K562 (cell line): ENCODE measurements at regions not wholly inside any gene's neighbourhood (a gene's known extent, or its start where the extent isn't known, plus 50 kb on each side); places are given as distances from the start of the nearest gene placed in this dataset.
A peak's percentile ranks its signal among the peaks of the same experiment; 100 is the strongest.

Source experiments
- ATAC-seq: fragments of 200-7000 bp; cut with Tn5 transposase; 3 replicates; pipeline ENCODE4 v1.9.1; 2020; ENCODE audit warnings: moderate library complexity
- BruUV-seq: library from RNA; stranded (reverse); fragments of 400-500 nt; replicated peaks from 2 replicates; lab custom pipeline; 2021; lab: Mats Ljungman, UMichigan
- CTCF ChIA-PET: fragments of 300-600 bp; formaldehyde crosslinking; extraction: SDS; loops from one replicate; lab custom pipeline; 2021; ENCODE audit warnings: low intra/inter-chr PET ratio; lab: Yijun Ruan, JAX
- POLR2A ChIA-PET: fragments of 300-600, 350-650 bp; sonication (Branson Sonifier 250); formaldehyde crosslinking; extraction: SDS; loops from one replicate; lab custom pipeline; 2021; ENCODE audit warnings: antibody characterized with exemption, inconsistent platforms; lab: Yijun Ruan, JAX
- DNase-seq, 4 experiments: peaks; one replicate each; pipeline versions ENCODE4 v3.0.0 to v3.0.0-alpha.2; 2011 to 2018; ENCODE audit warnings: low spot score in 3 of 4, mixed read lengths in 3 of 4; ENCODE audit errors: extremely low read depth in 1 of 4
- FAIRE-seq: peaks from 2 replicates; lab custom pipeline; 2011; peaks lifted over from hg19 to GRCh38; lab: Jason Lieb, UNC
- H2AFZ ChIP-seq: 2 replicates; pipeline ENCODE4 v1.6.0; 2011; ENCODE audit warnings: low read depth, low read length, control low read depth, inconsistent platforms
- H3K27ac ChIP-seq: fragments of 200-600 bp; 3 replicates; pipeline ENCODE4 v1.8.0; 2011; ENCODE audit warnings: low read depth, mild to moderate bottlenecking, control low read depth, inconsistent platforms, low read length, moderate library complexity, mixed read lengths; ENCODE audit errors: extremely low read depth
- H3K27me3 ChIP-seq, 2 experiments: fragments of 300-600 bp in 1 of 2; 2 replicates in 1 of 2; 3 replicates in 1 of 2; pipeline versions ENCODE4 v1.6.0 to v1.8.0; 2011; ENCODE audit warnings: inconsistent platforms in 2 of 2, low read length in 2 of 2, mild to moderate bottlenecking in 1 of 2, mixed read lengths in 1 of 2, moderate library complexity in 1 of 2; ENCODE audit not compliant: control insufficient read depth in 2 of 2, insufficient read depth in 2 of 2
- H3K36me3 ChIP-seq: fragments of 300-600 bp; 3 replicates; pipeline ENCODE4 v1.8.0; 2011; ENCODE audit warnings: mild to moderate bottlenecking, low read length, inconsistent platforms; ENCODE audit not compliant: control insufficient read depth, insufficient read depth
- H3K4me1 ChIP-seq, 2 experiments: fragments of 200-600 bp in 1 of 2; replicated peaks in 1 of 2; 2 replicates in 1 of 2; 3 replicates in 1 of 2; pipeline versions ENCODE4 v1.5.1 to v1.8.0; 2011; ENCODE audit warnings: inconsistent platforms in 2 of 2, low read length in 2 of 2, mild to moderate bottlenecking in 1 of 2, mixed read lengths in 1 of 2, moderate library complexity in 1 of 2; ENCODE audit not compliant: control insufficient read depth in 2 of 2, insufficient read depth in 2 of 2
- H3K4me2 ChIP-seq: 2 replicates; pipeline ENCODE4 v1.6.1; 2011; ENCODE audit warnings: low read length, control low read depth, inconsistent platforms, mixed read lengths; ENCODE audit not compliant: insufficient read depth
- H3K4me3 ChIP-seq: fragments of 200-600 bp; sonication (generic), shearing (Covaris generic); 2 replicates; pipeline ENCODE4 v1.5.1; 2016; ENCODE audit warnings: control low read depth, inconsistent platforms
- H3K79me2 ChIP-seq: fragments of 200-600 bp; 3 replicates; pipeline ENCODE4 v1.8.0; 2011; ENCODE audit warnings: low read length, inconsistent platforms; ENCODE audit not compliant: control insufficient read depth, insufficient read depth
- H3K9ac ChIP-seq, 2 experiments: 2 replicates each; pipeline versions ENCODE4 v1.6.0 to v1.6.1; 2011; ENCODE audit warnings: low read depth in 2 of 2, low read length in 2 of 2, control low read depth in 1 of 2, inconsistent platforms in 1 of 2, mild to moderate bottlenecking in 1 of 2, mixed read lengths in 1 of 2; ENCODE audit not compliant: insufficient read depth in 1 of 2
- H3K9me1 ChIP-seq: one replicate; pipeline ENCODE4 v1.6.0; 2011; ENCODE audit warnings: inconsistent platforms, mild to moderate bottlenecking, low read length, moderate library complexity; ENCODE audit not compliant: control insufficient read depth, insufficient read depth
- H3K9me3 ChIP-seq: replicated peaks from 2 replicates; pipeline ENCODE4 v1.5.1; 2011; ENCODE audit warnings: low read depth, low read length, inconsistent platforms; ENCODE audit not compliant: control insufficient read depth, insufficient read depth
- H4K20me1 ChIP-seq: replicated peaks from 2 replicates; pipeline ENCODE4 v1.6.1; 2011; ENCODE audit warnings: low read length, inconsistent platforms, mixed read lengths; ENCODE audit not compliant: control insufficient read depth, insufficient read depth
- GTF2F1 ChIP-seq: IDR thresholded peaks from 2 replicates; pipeline ENCODE4 v1.6.1; 2011; ENCODE audit warnings: low read depth, low read length, improper control_type of control experiment
- JUNB ChIP-seq: fragments of 450-650 bp; formaldehyde crosslinking; conservative IDR thresholded peaks from 2 replicates; pipeline ENCODE4 v1.4.0; 2020; ENCODE audit warnings: mild to moderate bottlenecking
- KAT8 ChIP-seq: fragments of 450-650 bp; IDR thresholded peaks from 2 replicates; pipeline ENCODE4 v1.6.1; 2016; ENCODE audit warnings: low read depth, mild to moderate bottlenecking
- MTA1 ChIP-seq: fragments of 450-650 bp; IDR thresholded peaks from 2 replicates; pipeline ENCODE4 v1.6.1; 2017; ENCODE audit warnings: borderline replicate concordance
- PCBP1 ChIP-seq: fragments of 200-400 bp; formaldehyde crosslinking; IDR thresholded peaks from 2 replicates; pipeline ENCODE4 v1.6.1; 2018; ENCODE audit warnings: mild to moderate bottlenecking, low read depth, low read length; ENCODE audit not compliant: poor library complexity, severe bottlenecking
- POU5F1 ChIP-seq: fragments of 150-350 bp; IDR thresholded peaks from 2 replicates; pipeline ENCODE4 v1.6.1; 2014; ENCODE audit warnings: borderline replicate concordance, low read length, low read depth, mild to moderate bottlenecking; ENCODE audit not compliant: partially characterized antibody
- PTTG1 ChIP-seq: fragments of 450-650 bp; IDR thresholded peaks from 2 replicates; pipeline ENCODE4 v1.6.1; 2016; ENCODE audit warnings: low read depth, mild to moderate bottlenecking, missing genetic modification characterization, missing compliant biosample characterization
- RBM22 ChIP-seq: fragments of 200-400 bp; formaldehyde crosslinking; IDR thresholded peaks from 2 replicates; pipeline ENCODE4 v1.6.1; 2018; ENCODE audit warnings: low read length, low read depth; ENCODE audit not compliant: poor library complexity, severe bottlenecking
- RFX1 ChIP-seq: fragments of 450-650 bp; IDR thresholded peaks from 2 replicates; pipeline ENCODE4 v1.6.1; 2016; ENCODE audit warnings: mild to moderate bottlenecking, moderate library complexity
- ZC3H8 ChIP-seq: fragments of 450-650 bp; IDR thresholded peaks from 2 replicates; pipeline ENCODE4 v1.6.1; 2017
- ZFP36 ChIP-seq: fragments of 150-350 bp; IDR thresholded peaks from 2 replicates; pipeline ENCODE4 v1.6.1; 2018; ENCODE audit warnings: low read length, low read depth; ENCODE audit not compliant: partially characterized antibody
- ZNF143 ChIP-seq: sonication (generic); formaldehyde crosslinking; IDR thresholded peaks from 2 replicates; pipeline ENCODE4 v1.9.0; 2022; ENCODE audit warnings: mild to moderate bottlenecking, missing genetic modification reagents
- ZNF175 ChIP-seq: fragments of 200-800 bp; sonication (Bioruptor generic); IDR thresholded peaks from 2 replicates; pipeline ENCODE4 v1.6.1; 2016; ENCODE audit warnings: low read depth, mild to moderate bottlenecking, missing genetic modification characterization, missing compliant biosample characterization
- ZNF311 ChIP-seq: fragments of 250-450 bp; sonication (Bioruptor Pico); IDR thresholded peaks from 2 replicates; pipeline ENCODE4 v1.4.0; 2020; ENCODE audit warnings: mild to moderate bottlenecking, moderate library complexity
- ZZZ3 ChIP-seq: fragments of 450-650 bp; IDR thresholded peaks from 2 replicates; pipeline ENCODE4 v1.6.1; 2016; ENCODE audit warnings: antibody characterized with exemption, mild to moderate bottlenecking, moderate library complexity
- WGBS: fragments of 100-300 bp; shearing (Covaris generic); methylation state at CpG from one replicate; pipeline ENCODE4 v1.1.6; 2016; ENCODE audit warnings: low coverage, mixed read lengths; ENCODE audit not compliant: insufficient coverage; ENCODE audit errors: missing lambda C conversion rate; 5-methylcytosine and 5-hydroxymethylcytosine counted together
- in situ Hi-C: fragments of 300-500 bp; cut with MboI; formaldehyde crosslinking; loops from 4 replicates; pipeline ENCODE4 v1.15.0; 2018; ENCODE audit warnings: inconsistent platforms, mixed read lengths
- intact Hi-C: fragments of 100-400 bp; cut with micrococcal nuclease; formaldehyde crosslinking; loops from 2 replicates; pipeline ENCODE4 v1.14.2; 2022
- TF ChIP-seq, protein P1 (sequence below): fragments of 450-650 bp; formaldehyde crosslinking; IDR thresholded peaks from 2 replicates; pipeline ENCODE4 v1.4.0; 2022; ENCODE audit warnings: missing genetic modification characterization
- TF ChIP-seq, protein P2 (sequence below), 3 experiments: fragments of 200-800 bp in 1 of 3; sonication (Bioruptor generic) in 1 of 3; sonication (generic) in 1 of 3; formaldehyde crosslinking in 1 of 3; IDR thresholded peaks; 2 replicates each; pipeline versions ENCODE4 v1.6.1 to v1.8.0; 2016 to 2022; ENCODE audit warnings: mild to moderate bottlenecking in 2 of 3, missing compliant biosample characterization in 2 of 3, missing genetic modification characterization in 2 of 3, missing genetic modification reagents in 1 of 3
- TF ChIP-seq, protein P3 (sequence below): fragments of 250-450 bp; sonication (Bioruptor Pico); IDR thresholded peaks from 2 replicates; pipeline ENCODE4 v1.8.0; 2021; ENCODE audit warnings: moderate library complexity, mild to moderate bottlenecking, inconsistent platforms
- TF ChIP-seq, protein P4 (sequence below), 2 experiments: fragments of 200-800 bp in 1 of 2; sonication (Bioruptor generic) in 1 of 2; sonication (generic) in 1 of 2; formaldehyde crosslinking in 1 of 2; IDR thresholded peaks in 1 of 2; conservative IDR thresholded peaks in 1 of 2; 2 replicates each; pipeline versions ENCODE4 v1.5.0 to v1.6.1; 2016 to 2020; ENCODE audit warnings: missing compliant biosample characterization in 1 of 2, missing genetic modification characterization in 1 of 2, missing genetic modification reagents in 1 of 2

DNA sequence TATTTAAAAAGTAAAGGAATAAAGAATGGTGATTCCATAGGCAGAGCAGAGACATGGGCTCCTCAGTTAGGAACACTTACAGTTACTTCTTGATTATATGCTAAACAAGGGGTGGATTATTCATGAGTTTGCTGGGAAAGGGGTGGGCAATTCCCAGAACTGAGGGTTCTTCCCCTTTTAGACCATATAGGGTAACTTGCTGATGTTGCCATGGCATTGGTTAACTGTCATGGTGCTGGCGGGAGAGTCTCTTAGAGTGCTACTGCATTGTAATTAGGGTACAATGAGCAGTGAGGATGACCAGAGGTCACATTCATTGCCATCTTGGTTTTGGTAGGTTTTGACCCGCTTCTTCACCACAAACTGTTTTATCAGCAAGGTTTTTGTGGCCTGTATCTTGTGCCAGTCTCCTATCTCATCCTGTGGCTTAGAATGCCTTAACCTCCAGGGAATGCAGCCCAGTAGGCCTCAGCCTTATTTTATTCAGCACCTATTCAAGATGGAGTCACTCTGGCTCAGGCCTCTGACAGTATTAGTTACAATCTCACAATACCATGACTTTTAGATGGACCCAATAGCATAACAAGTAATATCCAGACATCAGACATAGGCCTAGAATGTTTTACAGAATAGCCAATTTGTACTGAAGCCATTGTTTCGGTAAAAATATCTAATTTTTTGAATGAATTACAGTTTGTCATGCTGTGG lies 106.8 kb downstream of the ZBTB18 start:
- Histone ChIP-seq H3K9ac (no peak overlapping the region), H3K9me3 (no peaks in the 10 kb centered on the region), H3K9me1 (no peaks in the 10 kb centered on the region), H3K36me3 (no peaks in the 10 kb centered on the region), H3K4me3 (no peak overlapping the region), H3K4me2 (no peak overlapping the region), H4K20me1 (no peaks in the 10 kb centered on the region), H3K27me3 (peaks cover 16 to 23% of the 10 kb centered on the region in 2 experiments; a peak in 4 of 5 replicates), H3K4me1 (peaks cover 0 to 6% of the 10 kb centered on the region in 2 experiments; a peak in 1 of 5 replicates), H2AFZ (no peak overlapping the region), H3K79me2 (no peaks in the 10 kb centered on the region), H3K27ac (no peak overlapping the region)
- ATAC-seq (no peak), FAIRE-seq (peak; percentile 6), DNase-seq (no peak)
- BruUV-seq = no TSS peak
- in situ Hi-C loops = no loop called here
- 2% methylated on average over 3 of the region's 3 CpGs for WGBS
- intact Hi-C loops = no loop called here
- ChIA-PET POLR2A (no interaction called here), CTCF (no interaction called here)
- TF ChIP-seq ZNF311 (CRISPR knock-in tag) (no peak), PTTG1 (tag) (peak; percentile 30; the same call in 1 of the 2 replicates), POU5F1 (no peak), ZNF143 (no peak), ZFP36 (no peak), JUNB (CRISPR knock-in tag) (no peak), RBM22 (no peak), MTA1 (no peak), PCBP1 (no peak), ZNF175 (0 out of 2 replicates have a peak, but pooled peaks have one; percentile 58), RFX1 (peak; percentile 49), KAT8 (no peak), GTF2F1 (no peak), ZZZ3 (no peak), ZC3H8 (no peak)
- TF ChIP-seq, protein P1, sequence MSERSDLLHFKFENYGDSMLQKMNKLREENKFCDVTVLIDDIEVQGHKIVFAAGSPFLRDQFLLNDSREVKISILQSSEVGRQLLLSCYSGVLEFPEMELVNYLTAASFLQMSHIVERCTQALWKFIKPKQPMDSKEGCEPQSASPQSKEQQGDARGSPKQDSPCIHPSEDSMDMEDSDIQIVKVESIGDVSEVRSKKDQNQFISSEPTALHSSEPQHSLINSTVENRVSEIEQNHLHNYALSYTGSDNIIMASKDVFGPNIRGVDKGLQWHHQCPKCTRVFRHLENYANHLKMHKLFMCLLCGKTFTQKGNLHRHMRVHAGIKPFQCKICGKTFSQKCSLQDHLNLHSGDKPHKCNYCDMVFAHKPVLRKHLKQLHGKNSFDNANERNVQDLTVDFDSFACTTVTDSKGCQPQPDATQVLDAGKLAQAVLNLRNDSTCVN = no peak
- TF ChIP-seq, protein P2, sequence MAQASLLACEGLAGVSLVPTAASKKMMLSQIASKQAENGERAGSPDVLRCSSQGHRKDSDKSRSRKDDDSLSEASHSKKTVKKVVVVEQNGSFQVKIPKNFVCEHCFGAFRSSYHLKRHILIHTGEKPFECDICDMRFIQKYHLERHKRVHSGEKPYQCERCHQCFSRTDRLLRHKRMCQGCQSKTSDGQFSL (CRISPR knock-in tag; IDR thresholded peaks at IDR 0.05) = no peak
- TF ChIP-seq, protein P2 (tag; IDR thresholded peaks at IDR 0.05) = peak in 1 of 2 experiments; percentile 88; a peak in 2 of 4 replicates
- TF ChIP-seq, protein P3, sequence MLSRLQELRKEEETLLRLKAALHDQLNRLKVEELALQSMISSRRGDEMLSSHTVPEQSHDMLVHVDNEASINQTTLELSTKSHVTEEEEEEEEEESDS (CRISPR knock-in tag) = no peak
- TF ChIP-seq, protein P4, sequence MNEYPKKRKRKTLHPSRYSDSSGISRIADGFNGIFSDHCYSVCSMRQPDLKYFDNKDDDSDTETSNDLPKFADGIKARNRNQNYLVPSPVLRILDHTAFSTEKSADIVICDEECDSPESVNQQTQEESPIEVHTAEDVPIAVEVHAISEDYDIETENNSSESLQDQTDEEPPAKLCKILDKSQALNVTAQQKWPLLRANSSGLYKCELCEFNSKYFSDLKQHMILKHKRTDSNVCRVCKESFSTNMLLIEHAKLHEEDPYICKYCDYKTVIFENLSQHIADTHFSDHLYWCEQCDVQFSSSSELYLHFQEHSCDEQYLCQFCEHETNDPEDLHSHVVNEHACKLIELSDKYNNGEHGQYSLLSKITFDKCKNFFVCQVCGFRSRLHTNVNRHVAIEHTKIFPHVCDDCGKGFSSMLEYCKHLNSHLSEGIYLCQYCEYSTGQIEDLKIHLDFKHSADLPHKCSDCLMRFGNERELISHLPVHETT (CRISPR knock-in tag; conservative IDR thresholded peaks at IDR 0.05 in 1 of 2, IDR thresholded peaks at IDR 0.05 in 1 of 2) = peak in 1 of 2 experiments; percentile 70; a peak in 1 of 4 replicates
